ENCODE measurements at regions not wholly inside any gene's neighbourhood (a gene's known extent, or its start where the extent isn't known, plus 50 kb on each side); places are given as distances from the start of the nearest gene placed in this dataset.

DNA sequence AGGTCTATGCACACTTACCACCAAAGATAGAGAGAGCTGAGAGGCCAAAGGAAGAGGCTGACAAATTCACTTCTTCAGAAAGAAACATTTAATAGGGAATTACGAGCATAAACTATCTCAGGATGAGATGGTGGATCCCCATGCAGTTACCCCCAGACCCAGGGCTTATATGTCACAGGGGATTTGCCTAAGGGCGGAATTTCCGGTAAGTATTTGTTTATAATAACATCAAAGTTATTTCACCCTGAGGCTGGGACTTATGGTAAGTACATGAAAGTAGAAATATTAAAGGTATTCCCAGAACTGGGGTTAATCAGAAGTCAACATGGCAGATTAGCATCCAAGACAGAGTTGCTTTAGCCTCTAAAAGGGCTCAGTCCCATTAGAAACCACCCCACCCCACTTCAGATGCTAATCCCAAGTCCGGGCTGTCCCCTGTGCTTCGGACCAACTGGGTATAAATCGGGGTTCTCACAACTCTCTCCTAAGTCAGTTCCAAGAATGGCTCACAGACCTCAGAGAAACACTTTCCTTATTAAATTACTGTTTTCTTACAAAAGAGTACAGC, 247.4 kb upstream of the ZP4 start:
- TF ChIP-seq ZHX1 (CRISPR knock-in tag; IDR thresholded peaks at IDR 0.05; ENCODE audit: low read depth), result no peak
- no peak for TF ChIP-seq SNRNP70 (IDR thresholded peaks at IDR 0.05; ENCODE audit: low read depth, low read length)
- TF ChIP-seq, protein P1, sequence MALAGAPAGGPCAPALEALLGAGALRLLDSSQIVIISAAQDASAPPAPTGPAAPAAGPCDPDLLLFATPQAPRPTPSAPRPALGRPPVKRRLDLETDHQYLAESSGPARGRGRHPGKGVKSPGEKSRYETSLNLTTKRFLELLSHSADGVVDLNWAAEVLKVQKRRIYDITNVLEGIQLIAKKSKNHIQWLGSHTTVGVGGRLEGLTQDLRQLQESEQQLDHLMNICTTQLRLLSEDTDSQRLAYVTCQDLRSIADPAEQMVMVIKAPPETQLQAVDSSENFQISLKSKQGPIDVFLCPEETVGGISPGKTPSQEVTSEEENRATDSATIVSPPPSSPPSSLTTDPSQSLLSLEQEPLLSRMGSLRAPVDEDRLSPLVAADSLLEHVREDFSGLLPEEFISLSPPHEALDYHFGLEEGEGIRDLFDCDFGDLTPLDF (CRISPR knock-in tag; IDR thresholded peaks at IDR 0.05), result no peak
- TF ChIP-seq, protein P2, sequence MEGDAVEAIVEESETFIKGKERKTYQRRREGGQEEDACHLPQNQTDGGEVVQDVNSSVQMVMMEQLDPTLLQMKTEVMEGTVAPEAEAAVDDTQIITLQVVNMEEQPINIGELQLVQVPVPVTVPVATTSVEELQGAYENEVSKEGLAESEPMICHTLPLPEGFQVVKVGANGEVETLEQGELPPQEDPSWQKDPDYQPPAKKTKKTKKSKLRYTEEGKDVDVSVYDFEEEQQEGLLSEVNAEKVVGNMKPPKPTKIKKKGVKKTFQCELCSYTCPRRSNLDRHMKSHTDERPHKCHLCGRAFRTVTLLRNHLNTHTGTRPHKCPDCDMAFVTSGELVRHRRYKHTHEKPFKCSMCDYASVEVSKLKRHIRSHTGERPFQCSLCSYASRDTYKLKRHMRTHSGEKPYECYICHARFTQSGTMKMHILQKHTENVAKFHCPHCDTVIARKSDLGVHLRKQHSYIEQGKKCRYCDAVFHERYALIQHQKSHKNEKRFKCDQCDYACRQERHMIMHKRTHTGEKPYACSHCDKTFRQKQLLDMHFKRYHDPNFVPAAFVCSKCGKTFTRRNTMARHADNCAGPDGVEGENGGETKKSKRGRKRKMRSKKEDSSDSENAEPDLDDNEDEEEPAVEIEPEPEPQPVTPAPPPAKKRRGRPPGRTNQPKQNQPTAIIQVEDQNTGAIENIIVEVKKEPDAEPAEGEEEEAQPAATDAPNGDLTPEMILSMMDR (CRISPR knock-in tag; IDR thresholded peaks at IDR 0.05), result no peak
- TF ChIP-seq ZNF749 (CRISPR knock-in tag; IDR thresholded peaks at IDR 0.05; ENCODE audit: borderline replicate concordance), result no peak
- TF ChIP-seq CREB1 (IDR thresholded peaks at IDR 0.05), result no peak
- no peak for TF ChIP-seq CREB1 (CRISPR knock-in tag; IDR thresholded peaks at IDR 0.05)
- no peak for TF ChIP-seq ZNF776 (CRISPR knock-in tag; IDR thresholded peaks at IDR 0.05)
- no peak for TF ChIP-seq ELF4 (CRISPR knock-in tag; IDR thresholded peaks at IDR 0.05; ENCODE audit: borderline replicate concordance)
- TF ChIP-seq RNF2 (conservative IDR thresholded peaks at IDR 0.05; ENCODE audit: low read depth), result no peak
- no peak for TF ChIP-seq POLR2A (IDR thresholded peaks at IDR 0.05; ENCODE audit: insufficient read depth in 1 of 2, low read depth in 2 of 2, low read length in 2 of 2)
- TF ChIP-seq ZNF33B (CRISPR knock-in tag; IDR thresholded peaks at IDR 0.05), result no peak
- no peak for TF ChIP-seq CCAR2 (optimal IDR thresholded peaks at IDR 0.05; ENCODE audit: low read depth, low read length)
- no peak for TF ChIP-seq JUND (CRISPR knock-in tag; IDR thresholded peaks at IDR 0.05)
